HepG2 (cell line): ENCODE measurements at regions not wholly inside any gene's neighbourhood (a gene's known extent, or its start where the extent isn't known, plus 50 kb on each side); places are given as distances from the start of the nearest gene placed in this dataset.

Experiments used
- ATAC-seq: fragments of 200-7000 bp; cut with Tn5 transposase; 3 replicates; pipeline ENCODE4 v1.9.1; 2020; ENCODE audit warnings: mild to moderate bottlenecking, moderate library complexity
- BruUV-seq: library from RNA; stranded (reverse); fragments of 400-500 nt; replicated peaks from 2 replicates; lab custom pipeline; 2021; lab: Mats Ljungman, UMichigan
- CTCF ChIA-PET: fragments of 300-600 bp; formaldehyde crosslinking; extraction: SDS; loops from one replicate; lab custom pipeline; 2021; ENCODE audit warnings: low total read pairs, inconsistent platforms, low intra/inter-chr PET ratio; lab: Yijun Ruan, JAX
- POLR2A ChIA-PET: fragments of 350-600 bp; sonication (Branson Sonifier 250); formaldehyde crosslinking; loops from one replicate; lab custom pipeline; 2020; ENCODE audit warnings: antibody characterized with exemption, inconsistent platforms; lab: Yijun Ruan, JAX
- DNase-seq: peaks from one replicate; pipeline ENCODE4 v3.0.0-alpha.2; 2015; ENCODE audit warnings: low spot score
- FAIRE-seq: peaks from 3 replicates; lab custom pipeline; 2011; peaks lifted over from hg19 to GRCh38; lab: Jason Lieb, UNC
- H2AFZ ChIP-seq: one replicate; pipeline ENCODE4 v1.6.1; 2011; ENCODE audit warnings: low read length, inconsistent platforms
- H3K27ac ChIP-seq: fragments of 300-600 bp; 3 replicates; pipeline ENCODE4 v1.8.0; 2011; ENCODE audit warnings: mixed run types, mild to moderate bottlenecking, mixed read lengths, low read length, inconsistent platforms; ENCODE audit not compliant: insufficient read depth; ENCODE audit errors: extremely low read length
- H3K27me3 ChIP-seq, 2 experiments: fragments of 200-600 bp in 1 of 2; 2 replicates in 1 of 2; 3 replicates in 1 of 2; pipeline versions ENCODE4 v1.6.0 to v1.8.0; 2011; ENCODE audit warnings: low read length in 2 of 2, mild to moderate bottlenecking in 2 of 2, moderate library complexity in 2 of 2, inconsistent platforms in 1 of 2; ENCODE audit not compliant: insufficient read depth in 2 of 2, control insufficient read depth in 1 of 2
- H3K36me3 ChIP-seq, 2 experiments: fragments of 200-600 bp in 1 of 2; replicated peaks in 1 of 2; 2 replicates in 1 of 2; 3 replicates in 1 of 2; pipeline versions ENCODE4 v1.5.1 to v1.8.0; 2011; ENCODE audit warnings: low read length in 2 of 2, inconsistent platforms in 1 of 2; ENCODE audit not compliant: insufficient read depth in 2 of 2, control insufficient read depth in 1 of 2
- H3K4me1 ChIP-seq: 2 replicates; pipeline ENCODE4 v1.5.1; 2012; ENCODE audit warnings: low read length, inconsistent platforms; ENCODE audit not compliant: insufficient read depth
- H3K4me2 ChIP-seq: 2 replicates; pipeline ENCODE4 v1.6.0; 2011; ENCODE audit warnings: low read depth, low read length, inconsistent platforms
- H3K4me3 ChIP-seq, 3 experiments: fragments of 200-600 bp in 1 of 3; sonication (generic), shearing (Covaris generic) in 1 of 3; replicated peaks in 1 of 3; 2 replicates each; pipeline ENCODE4 v1.5.1; 2011 to 2016; ENCODE audit warnings: low read length in 3 of 3, inconsistent platforms in 2 of 3, low read depth in 2 of 3, mild to moderate bottlenecking in 2 of 3, control low read depth in 1 of 3, mixed read lengths in 1 of 3; ENCODE audit not compliant: insufficient read depth in 1 of 3
- H3K79me2 ChIP-seq: one replicate; pipeline ENCODE4 v1.6.1; 2011; ENCODE audit warnings: low read length, inconsistent platforms; ENCODE audit not compliant: insufficient read depth
- H3K9ac ChIP-seq: 2 replicates; pipeline ENCODE4 v1.6.0; 2011; ENCODE audit warnings: mild to moderate bottlenecking, low read depth, low read length, inconsistent platforms; ENCODE audit not compliant: insufficient read depth
- H3K9me3 ChIP-seq: 2 replicates; pipeline ENCODE4 v1.5.1; 2012; ENCODE audit warnings: mild to moderate bottlenecking, low read length
- H4K20me1 ChIP-seq: 2 replicates; pipeline ENCODE4 v1.6.0; 2011; ENCODE audit warnings: inconsistent platforms, mild to moderate bottlenecking, low read length, moderate library complexity; ENCODE audit not compliant: insufficient read depth
- ATF7-NPFF ChIP-seq: sonication (generic); formaldehyde crosslinking; IDR thresholded peaks from 2 replicates; pipeline ENCODE4 v1.8.1; 2023; ENCODE audit warnings: mild to moderate bottlenecking, low read depth, missing genetic modification reagents, moderate library complexity
- MAFF ChIP-seq: IDR thresholded peaks from 2 replicates; pipeline ENCODE4 v1.6.1; 2011; ENCODE audit warnings: low read depth, low read length, improper control_type of control experiment
- MED1 ChIP-seq: sonication (generic); formaldehyde crosslinking; IDR thresholded peaks from 2 replicates; pipeline ENCODE4 v1.4.0; 2020; ENCODE audit warnings: missing genetic modification reagents
- NFYB ChIP-seq: sonication (generic); formaldehyde crosslinking; IDR thresholded peaks from 2 replicates; pipeline ENCODE4 v1.4.0; 2020; ENCODE audit warnings: missing genetic modification reagents
- SMYD3 ChIP-seq: sonication (generic); formaldehyde crosslinking; IDR thresholded peaks from 2 replicates; pipeline ENCODE4 v1.8.1; 2023; ENCODE audit warnings: mild to moderate bottlenecking, missing genetic modification reagents
- SRSF9 ChIP-seq: fragments of 200-400 bp; formaldehyde crosslinking; IDR thresholded peaks from 2 replicates; pipeline ENCODE4 v1.6.1; 2018; ENCODE audit warnings: borderline replicate concordance, mild to moderate bottlenecking, low read depth, low read length; ENCODE audit not compliant: insufficient read depth, poor library complexity, severe bottlenecking
- YY1 ChIP-seq: IDR thresholded peaks from 2 replicates; pipeline ENCODE4 v1.6.1; 2011; ENCODE audit warnings: low read length, low read depth, moderate library complexity, mild to moderate bottlenecking; ENCODE audit not compliant: insufficient read depth, insufficient replicate concordance
- ZEB1 ChIP-seq: IDR thresholded peaks from 2 replicates; pipeline ENCODE4 v1.6.1; 2012; ENCODE audit warnings: mild to moderate bottlenecking, low read depth, inconsistent platforms; ENCODE audit not compliant: insufficient replicate concordance
- ZFP37 ChIP-seq: sonication (generic); formaldehyde crosslinking; IDR thresholded peaks from 2 replicates; pipeline ENCODE4 v1.4.0; 2020; ENCODE audit warnings: missing genetic modification reagents, borderline replicate concordance
- ZNF317 ChIP-seq: sonication (generic); formaldehyde crosslinking; IDR thresholded peaks from 2 replicates; pipeline ENCODE4 v1.5.0; 2020; ENCODE audit warnings: mild to moderate bottlenecking, missing genetic modification reagents
- ZNF564 ChIP-seq: sonication (generic); formaldehyde crosslinking; IDR thresholded peaks from 2 replicates; pipeline ENCODE4 v1.8.1; 2023; ENCODE audit warnings: mild to moderate bottlenecking, missing genetic modification reagents
- ZNF891 ChIP-seq: sonication (generic); formaldehyde crosslinking; IDR thresholded peaks from 2 replicates; pipeline ENCODE4 v1.5.0; 2020; ENCODE audit warnings: mild to moderate bottlenecking, missing genetic modification reagents
- WGBS: methylation state at CpG from one replicate; pipeline ENCODE4 v1.1.6; 2017; ENCODE audit warnings: low lambda C conversion rate; 5-methylcytosine and 5-hydroxymethylcytosine counted together
- in situ Hi-C: cut with HindIII; loops from 2 replicates; pipeline ENCODE4 v1.10.0; 2017; ENCODE audit warnings: low pct_unique_long_range_greater_than_20kb; ENCODE audit not compliant: extremely low pct_ligation_motif_present
- intact Hi-C: fragments of 100-400 bp; cut with micrococcal nuclease; formaldehyde crosslinking; loops from one replicate; pipeline ENCODE4 v1.10.0; 2022; ENCODE audit not compliant: unreplicated experiment
- TF ChIP-seq, protein P1 (sequence below): sonication (generic); formaldehyde crosslinking; IDR thresholded peaks from 2 replicates; pipeline ENCODE4 v1.9.0; 2021; ENCODE audit warnings: missing genetic modification reagents, borderline replicate concordance
- TF ChIP-seq, protein P2 (sequence below): sonication (generic); formaldehyde crosslinking; IDR thresholded peaks from 2 replicates; pipeline ENCODE4 v1.4.0; 2020; ENCODE audit warnings: low read depth, mild to moderate bottlenecking, missing genetic modification reagents

DNA sequence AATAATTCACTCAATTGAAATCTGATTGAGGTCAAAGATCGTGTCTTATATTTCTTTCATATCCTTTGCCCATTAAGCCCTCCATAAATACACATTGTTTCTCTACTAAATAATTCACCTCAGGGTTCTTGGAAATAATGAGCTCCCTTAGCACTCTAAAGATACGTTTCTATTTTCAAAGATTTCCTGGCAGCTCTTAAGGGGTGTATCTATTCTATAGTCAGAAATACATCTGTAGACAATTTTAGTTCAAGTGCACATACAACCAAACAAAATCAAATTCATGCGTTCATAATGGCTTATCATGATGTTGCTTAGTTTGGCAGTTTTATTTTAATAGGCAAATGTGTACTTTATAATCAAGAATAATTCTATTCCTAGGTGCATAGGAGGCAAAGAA lies 361.1 kb upstream of the DDHD1 start:
- no peaks in the 10 kb centered on the region for H3K36me3 ChIP-seq
- in situ Hi-C loops (no loop called here), intact Hi-C loops (no loop called here)
- no TSS peak for BruUV-seq
- H3K4me1 ChIP-seq, result no peaks in the 10 kb centered on the region
- H3K79me2 ChIP-seq, result no peaks in the 10 kb centered on the region
- no peak overlapping the region for H3K4me3 ChIP-seq
- ATAC-seq (no peak), DNase-seq (no peak), FAIRE-seq (no peak)
- TF ChIP-seq SMYD3, result no peak
- no peak for TF ChIP-seq ZNF564 (CRISPR knock-in tag)
- TF ChIP-seq ZEB1, result no peak
- TF ChIP-seq, protein P1, sequence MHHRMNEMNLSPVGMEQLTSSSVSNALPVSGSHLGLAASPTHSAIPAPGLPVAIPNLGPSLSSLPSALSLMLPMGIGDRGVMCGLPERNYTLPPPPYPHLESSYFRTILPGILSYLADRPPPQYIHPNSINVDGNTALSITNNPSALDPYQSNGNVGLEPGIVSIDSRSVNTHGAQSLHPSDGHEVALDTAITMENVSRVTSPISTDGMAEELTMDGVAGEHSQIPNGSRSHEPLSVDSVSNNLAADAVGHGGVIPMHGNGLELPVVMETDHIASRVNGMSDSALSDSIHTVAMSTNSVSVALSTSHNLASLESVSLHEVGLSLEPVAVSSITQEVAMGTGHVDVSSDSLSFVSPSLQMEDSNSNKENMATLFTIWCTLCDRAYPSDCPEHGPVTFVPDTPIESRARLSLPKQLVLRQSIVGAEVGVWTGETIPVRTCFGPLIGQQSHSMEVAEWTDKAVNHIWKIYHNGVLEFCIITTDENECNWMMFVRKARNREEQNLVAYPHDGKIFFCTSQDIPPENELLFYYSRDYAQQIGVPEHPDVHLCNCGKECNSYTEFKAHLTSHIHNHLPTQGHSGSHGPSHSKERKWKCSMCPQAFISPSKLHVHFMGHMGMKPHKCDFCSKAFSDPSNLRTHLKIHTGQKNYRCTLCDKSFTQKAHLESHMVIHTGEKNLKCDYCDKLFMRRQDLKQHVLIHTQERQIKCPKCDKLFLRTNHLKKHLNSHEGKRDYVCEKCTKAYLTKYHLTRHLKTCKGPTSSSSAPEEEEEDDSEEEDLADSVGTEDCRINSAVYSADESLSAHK, result no peak
- no peak for TF ChIP-seq ZFP37 (CRISPR knock-in tag)
- no peak for TF ChIP-seq YY1
- no peak for TF ChIP-seq NFYB (CRISPR knock-in tag)
- no peak for TF ChIP-seq ZNF317 (CRISPR knock-in tag)
- no peak for TF ChIP-seq MAFF
- TF ChIP-seq SRSF9, result no peak
- TF ChIP-seq ZNF891 (CRISPR knock-in tag), result no peak
- no peak for TF ChIP-seq ATF7-NPFF (CRISPR knock-in tag)
- no peak for TF ChIP-seq MED1 (CRISPR knock-in tag)
- TF ChIP-seq, protein P2, sequence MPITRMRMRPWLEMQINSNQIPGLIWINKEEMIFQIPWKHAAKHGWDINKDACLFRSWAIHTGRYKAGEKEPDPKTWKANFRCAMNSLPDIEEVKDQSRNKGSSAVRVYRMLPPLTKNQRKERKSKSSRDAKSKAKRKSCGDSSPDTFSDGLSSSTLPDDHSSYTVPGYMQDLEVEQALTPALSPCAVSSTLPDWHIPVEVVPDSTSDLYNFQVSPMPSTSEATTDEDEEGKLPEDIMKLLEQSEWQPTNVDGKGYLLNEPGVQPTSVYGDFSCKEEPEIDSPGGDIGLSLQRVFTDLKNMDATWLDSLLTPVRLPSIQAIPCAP, result no peak
- ChIA-PET POLR2A (no interaction called here), CTCF (no interaction called here)
- H3K9ac ChIP-seq, result no peak overlapping the region
- WGBS, result 41% methylated on average over 3 of the region's 3 CpGs
- 0 out of 5 replicates have a peak, but pooled peaks cover 0 to 1% of the 10 kb centered on the region in 2 experiments for H3K27me3 ChIP-seq
- no peak overlapping the region for H2AFZ ChIP-seq
- no peak overlapping the region for H3K27ac ChIP-seq
- H3K9me3 ChIP-seq, result no peaks in the 10 kb centered on the region
- no peaks in the 10 kb centered on the region for H4K20me1 ChIP-seq
- no peak overlapping the region for H3K4me2 ChIP-seq
